HAP-1 (cell line): ENCODE measurements at regions not wholly inside any gene's neighbourhood (a gene's known extent, or its start where the extent isn't known, plus 50 kb on each side); places are given as distances from the start of the nearest gene placed in this dataset.

Experiments
- DNase-seq, 2 experiments: peaks; one replicate each; pipeline ENCODE4 v3.0.0-alpha.2; 2016 to 2020; ENCODE audit warnings: low spot score in 2 of 2
- H3K27me3 ChIP-seq: fragments of 250-450 bp; sonication (Bioruptor Pico); 2 replicates; pipeline ENCODE4 v1.5.1; 2020; ENCODE audit warnings: low read depth, mild to moderate bottlenecking, moderate library complexity
- H3K36me3 ChIP-seq: fragments of 250-450 bp; sonication (Bioruptor Pico); replicated peaks from 2 replicates; pipeline ENCODE4 v1.5.1; 2020; ENCODE audit warnings: mild to moderate bottlenecking
- H3K4me1 ChIP-seq: fragments of 250-450 bp; sonication (Bioruptor Pico); 2 replicates; pipeline ENCODE4 v1.5.1; 2020; ENCODE audit warnings: mild to moderate bottlenecking
- H3K4me3 ChIP-seq: fragments of 250-450 bp; sonication (Bioruptor Pico); 2 replicates; pipeline ENCODE4 v1.5.1; 2020; ENCODE audit warnings: mild to moderate bottlenecking, moderate library complexity
- H3K9me3 ChIP-seq: fragments of 250-450 bp; sonication (Bioruptor Pico); 2 replicates; pipeline ENCODE4 v1.5.1; 2020; ENCODE audit warnings: mild to moderate bottlenecking, moderate library complexity
- in situ Hi-C: fragments of 300-500 bp; cut with MboI; formaldehyde crosslinking; loops from 3 replicates; pipeline ENCODE4 v1.14.3; 2020; ENCODE audit warnings: low sequenced_read_pairs, inconsistent platforms, mixed read lengths

DNA sequence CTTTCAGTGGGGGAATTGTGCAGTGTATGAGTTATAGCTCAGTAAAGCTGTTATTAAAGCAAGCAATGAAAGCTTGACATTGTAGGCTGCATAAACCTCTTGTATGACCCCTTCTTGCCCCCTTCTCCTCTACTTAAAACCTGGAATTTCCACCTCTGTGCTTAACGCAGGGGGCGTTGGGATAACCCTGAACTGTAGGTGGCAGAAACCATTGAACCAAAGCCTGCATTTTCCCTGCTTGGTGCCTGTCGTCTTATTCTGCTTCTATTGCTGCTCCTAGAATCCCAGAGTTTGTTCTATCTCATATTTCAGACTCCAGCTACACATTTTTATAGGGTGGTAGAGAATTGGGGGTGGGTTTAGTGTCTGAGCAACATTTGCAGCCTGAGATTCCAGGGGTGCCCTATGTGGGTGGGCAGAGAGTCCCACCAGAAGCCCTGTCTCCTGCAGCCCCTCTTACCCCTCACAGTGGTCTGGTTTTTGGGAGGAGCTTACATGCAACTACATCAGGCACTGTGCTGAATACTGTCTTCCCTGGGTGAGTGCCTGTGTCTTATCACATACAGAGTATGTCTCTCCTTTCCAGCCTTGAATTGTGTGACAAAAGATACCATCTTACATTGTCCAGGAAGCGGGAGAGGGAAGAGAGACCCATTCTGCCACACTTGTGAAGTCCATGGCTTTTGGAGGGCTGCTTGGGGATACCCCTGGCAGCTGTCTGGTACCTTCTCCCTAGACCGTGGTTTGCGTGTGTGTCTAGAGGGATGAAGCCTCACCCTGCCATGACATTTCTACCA, 407.7 kb upstream of the EEF2KMT start:
- no peak for DNase-seq
- H3K36me3 ChIP-seq = no peaks in the 10 kb centered on the region
- H3K4me3 ChIP-seq = no peak overlapping the region
- no peaks in the 10 kb centered on the region for H3K4me1 ChIP-seq
- in situ Hi-C loops = no loop called here
- H3K9me3 ChIP-seq = no peaks in the 10 kb centered on the region
- H3K27me3 ChIP-seq = no peaks in the 10 kb centered on the region

DNA sequence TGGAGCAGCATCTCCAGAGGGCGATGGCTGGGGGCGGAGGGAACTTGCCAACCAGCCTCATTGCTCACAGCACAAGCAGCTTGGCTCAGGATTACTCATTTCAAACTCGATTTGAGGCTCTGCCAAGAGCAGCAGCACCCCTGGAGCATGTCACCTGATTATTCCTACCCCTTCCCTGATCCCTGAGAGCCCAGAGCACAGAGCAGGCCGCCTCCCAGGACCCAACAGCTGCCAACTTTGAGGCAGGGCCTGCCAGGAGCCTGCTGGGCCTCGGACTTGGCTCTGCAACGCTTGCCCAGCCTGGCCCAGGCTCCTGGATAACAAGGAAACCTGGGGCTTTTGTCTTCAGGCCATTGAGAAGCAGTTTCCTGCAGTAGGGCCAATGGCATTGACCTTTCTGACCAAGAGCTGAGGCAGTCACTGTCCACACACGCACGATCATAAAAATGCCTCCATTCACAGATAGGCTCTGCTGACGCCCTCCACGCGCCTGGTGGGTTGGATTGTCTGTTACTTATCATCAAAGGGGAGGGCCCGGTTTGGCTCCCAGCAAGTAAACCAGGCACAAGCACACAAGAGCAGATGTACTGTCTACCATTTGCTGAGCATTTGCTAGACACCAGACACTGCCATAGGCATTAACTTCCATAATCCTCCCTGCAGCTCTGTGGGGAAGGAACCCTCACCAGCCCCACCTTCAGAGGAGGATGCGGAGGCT, 406.6 kb upstream of the EEF2KMT start:
- Histone ChIP-seq H3K36me3 (no peaks in the 10 kb centered on the region), H3K4me1 (no peaks in the 10 kb centered on the region), H3K9me3 (no peaks in the 10 kb centered on the region), H3K27me3 (no peaks in the 10 kb centered on the region), H3K4me3 (no peak overlapping the region)
- in situ Hi-C loops = no loop called here
- DNase-seq = no peak

DNA sequence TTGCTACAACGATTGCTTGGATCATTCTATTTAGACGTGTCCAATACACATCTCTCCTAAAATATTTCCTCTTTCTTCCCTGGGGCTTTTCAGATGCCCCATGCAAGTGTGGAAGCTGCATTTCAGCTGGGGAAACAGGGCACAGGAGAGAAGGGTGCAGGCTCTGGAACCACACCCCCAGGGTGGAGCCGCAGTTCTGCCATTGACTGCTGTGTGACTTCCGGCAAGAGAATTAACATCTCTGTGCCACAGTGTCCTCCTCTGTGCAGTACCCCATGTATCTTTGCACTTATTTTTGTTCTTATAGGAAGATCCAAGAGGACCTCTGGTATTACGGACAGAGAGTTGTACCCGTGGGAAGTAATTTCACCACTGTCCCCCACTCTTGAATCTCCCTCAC, 405.3 kb upstream of the EEF2KMT start:
- in situ Hi-C loops = no loop called here

DNA sequence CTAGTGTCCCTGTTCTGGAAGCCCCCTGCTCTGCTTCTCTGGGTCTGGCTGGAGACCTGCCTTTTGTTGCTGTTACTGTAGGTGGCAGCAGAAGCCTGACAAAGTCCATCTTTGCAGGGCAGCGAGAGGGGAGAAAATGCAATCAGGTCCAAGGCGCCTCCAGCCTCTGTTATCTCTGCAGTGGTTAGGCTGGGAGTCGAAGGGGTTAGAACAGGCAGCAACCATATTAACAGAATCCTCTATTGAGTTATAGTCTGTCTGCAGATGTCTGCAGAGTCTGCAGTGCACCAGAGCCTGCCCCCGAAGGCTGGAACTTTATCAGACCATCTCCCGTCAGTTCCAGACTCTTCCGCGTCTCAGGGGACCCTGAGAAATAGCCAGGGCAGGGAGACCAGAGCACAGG, 404.9 kb upstream of the EEF2KMT start:
- H3K9me3 ChIP-seq = no peaks in the 10 kb centered on the region
- no peaks in the 10 kb centered on the region for H3K4me1 ChIP-seq
- no peaks in the 10 kb centered on the region for H3K27me3 ChIP-seq
- H3K4me3 ChIP-seq = no peak overlapping the region
- DNase-seq = no peak
- in situ Hi-C loops = no loop called here
- H3K36me3 ChIP-seq = no peaks in the 10 kb centered on the region

More for the DNA sequence above, 405.3 kb upstream of the EEF2KMT start:
- no peak for DNase-seq
- no peaks in the 10 kb centered on the region for H3K9me3 ChIP-seq
- H3K36me3 ChIP-seq = no peaks in the 10 kb centered on the region
- H3K4me1 ChIP-seq = no peaks in the 10 kb centered on the region
- no peak overlapping the region for H3K4me3 ChIP-seq
- no peaks in the 10 kb centered on the region for H3K27me3 ChIP-seq

DNA sequence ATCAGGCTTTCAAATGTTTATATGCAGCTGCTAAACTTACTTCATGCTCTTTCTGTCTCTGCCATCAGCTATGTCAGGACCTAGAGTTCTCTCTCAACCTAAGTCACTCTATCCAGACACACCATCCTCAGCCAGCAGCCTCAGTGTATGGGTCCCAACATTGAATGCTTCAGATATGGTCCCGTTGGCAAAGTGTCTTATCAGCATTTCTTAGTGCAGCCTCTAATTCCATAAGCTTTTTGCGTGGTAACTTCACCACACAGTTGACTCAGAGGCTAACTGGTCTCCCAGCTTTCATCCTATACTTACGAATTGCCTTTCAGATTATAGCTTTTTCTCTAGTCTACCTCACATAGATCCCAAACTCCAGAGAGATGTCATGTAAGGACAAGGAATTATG, 402.9 kb upstream of the EEF2KMT start:
- H3K9me3 ChIP-seq = no peaks in the 10 kb centered on the region
- H3K36me3 ChIP-seq = no peaks in the 10 kb centered on the region
- DNase-seq = no peak
- in situ Hi-C loops = no loop called here
- H3K4me3 ChIP-seq = no peak overlapping the region
- H3K4me1 ChIP-seq = no peaks in the 10 kb centered on the region
- H3K27me3 ChIP-seq = no peaks in the 10 kb centered on the region

DNA sequence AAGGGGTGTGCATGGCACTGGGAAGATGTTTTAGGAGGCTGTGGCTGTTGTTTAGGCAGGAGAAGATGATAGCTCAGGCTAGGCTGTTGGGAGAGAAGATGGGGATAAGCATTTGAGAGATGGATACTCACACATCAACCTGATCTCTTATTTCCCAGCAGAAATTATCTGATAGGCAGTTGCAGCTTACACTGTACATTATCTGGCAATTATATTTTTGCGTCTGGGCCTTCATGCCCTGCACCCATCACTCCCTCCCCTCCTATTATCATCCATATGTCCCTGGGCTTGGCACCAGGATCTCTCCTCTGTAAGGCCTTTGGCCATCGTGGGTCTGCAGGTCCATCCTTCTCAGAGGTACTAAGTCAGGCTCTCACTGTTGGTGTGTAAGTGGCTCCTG, 401.0 kb upstream of the EEF2KMT start:
- in situ Hi-C loops = no loop called here
- H3K9me3 ChIP-seq = no peaks in the 10 kb centered on the region
- no peaks in the 10 kb centered on the region for H3K27me3 ChIP-seq

DNA sequence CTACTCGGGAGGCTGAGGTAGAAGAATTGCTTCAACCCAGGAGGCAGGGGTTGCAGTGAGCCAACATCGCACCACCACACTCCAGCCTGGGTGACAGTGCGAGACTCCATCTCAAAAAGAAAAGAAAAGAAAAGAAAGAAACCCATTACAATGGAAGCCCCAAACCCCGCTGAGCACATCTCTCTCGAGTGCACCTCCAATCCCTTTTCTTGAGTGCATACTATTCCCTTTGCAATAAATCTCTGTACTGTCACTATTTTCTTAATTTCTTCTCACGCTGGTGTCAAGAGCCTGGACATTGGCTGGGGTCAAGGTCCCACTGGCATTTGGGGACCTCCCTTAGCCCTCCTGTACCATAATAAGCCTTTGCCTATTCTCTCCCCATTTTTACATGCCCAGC, 398.4 kb upstream of the EEF2KMT start:
- DNase-seq = no peak
- Histone ChIP-seq H3K9me3 (no peaks in the 10 kb centered on the region), H3K4me1 (no peaks in the 10 kb centered on the region), H3K36me3 (no peaks in the 10 kb centered on the region), H3K27me3 (no peaks in the 10 kb centered on the region), H3K4me3 (no peak overlapping the region)
- in situ Hi-C loops = no loop called here

More for the DNA sequence above, 401.0 kb upstream of the EEF2KMT start:
- Histone ChIP-seq H3K4me3 (no peak overlapping the region), H3K36me3 (no peaks in the 10 kb centered on the region), H3K4me1 (no peaks in the 10 kb centered on the region)
- no peak for DNase-seq

DNA sequence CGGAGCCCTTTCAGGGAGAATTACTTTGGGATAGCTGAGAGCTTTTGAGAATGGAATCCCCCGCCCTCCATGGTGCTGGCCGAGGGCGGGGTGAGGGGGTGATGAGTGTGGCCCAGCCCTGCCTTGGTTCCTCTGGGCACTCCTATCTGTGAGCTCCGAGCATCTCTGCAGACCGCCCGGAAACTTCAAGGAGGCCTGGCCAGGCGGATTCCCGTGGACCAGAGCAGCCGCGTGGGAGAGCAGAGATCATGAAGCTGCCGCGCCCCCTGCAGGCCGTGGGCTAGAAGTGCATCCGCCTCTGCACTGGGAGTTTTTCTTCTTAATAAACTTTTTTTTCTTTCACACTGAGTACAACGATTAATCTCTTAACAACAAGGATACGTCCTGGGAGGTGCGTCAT, 392.9 kb upstream of the EEF2KMT start:
- in situ Hi-C loops = no loop called here
- no peaks in the 10 kb centered on the region for H3K4me1 ChIP-seq
- H3K9me3 ChIP-seq = no peaks in the 10 kb centered on the region
- H3K27me3 ChIP-seq = no peaks in the 10 kb centered on the region
- DNase-seq = peak in 1 of 2 experiments; percentile 44
- H3K36me3 ChIP-seq = no peaks in the 10 kb centered on the region
- no peak overlapping the region for H3K4me3 ChIP-seq

DNA sequence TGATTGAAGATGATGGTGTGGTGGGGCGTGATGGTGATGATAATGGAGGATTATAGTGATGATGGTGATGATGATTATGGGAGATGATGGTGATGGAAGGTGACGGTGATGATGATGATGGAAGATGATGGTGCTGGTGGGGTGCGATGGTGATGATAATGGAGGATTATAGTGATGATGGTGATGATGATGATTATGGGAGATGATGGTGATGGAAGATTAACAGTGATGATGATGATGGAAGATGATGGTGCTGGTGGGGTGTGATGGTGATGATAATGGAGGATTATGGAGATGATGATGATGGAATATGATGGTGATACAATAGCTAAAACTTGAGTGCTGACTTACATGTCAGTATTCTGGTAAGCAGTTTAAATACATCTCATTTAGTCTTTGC, 391.0 kb upstream of the EEF2KMT start:
- H3K4me3 ChIP-seq = no peak overlapping the region
- no peaks in the 10 kb centered on the region for H3K36me3 ChIP-seq
- no peaks in the 10 kb centered on the region for H3K4me1 ChIP-seq
- no peak for DNase-seq
- in situ Hi-C loops = no loop called here
- H3K9me3 ChIP-seq = no peaks in the 10 kb centered on the region
- H3K27me3 ChIP-seq = no peaks in the 10 kb centered on the region

DNA sequence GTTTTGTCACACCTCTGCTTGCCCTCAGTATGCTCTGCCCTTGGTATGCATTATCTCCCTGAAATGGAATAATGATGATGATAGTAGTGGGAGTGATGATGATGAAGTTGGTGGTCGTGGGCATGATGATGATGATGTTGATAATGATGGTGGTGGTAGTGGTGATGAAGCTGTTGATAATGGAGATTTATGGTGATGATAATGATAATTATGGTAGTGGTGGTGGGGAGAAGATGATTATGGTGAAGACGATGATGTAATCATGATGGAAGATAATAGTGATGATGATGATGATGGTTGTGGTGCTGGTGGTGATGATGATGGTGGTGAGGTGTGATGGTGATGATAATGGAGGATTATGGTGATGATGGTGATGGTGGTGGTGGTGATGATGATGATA, 390.1 kb upstream of the EEF2KMT start:
- in situ Hi-C loops = no loop called here
- Histone ChIP-seq H3K4me3 (no peak overlapping the region), H3K27me3 (no peaks in the 10 kb centered on the region), H3K4me1 (no peaks in the 10 kb centered on the region), H3K36me3 (no peaks in the 10 kb centered on the region), H3K9me3 (no peaks in the 10 kb centered on the region)
- no peak for DNase-seq

DNA sequence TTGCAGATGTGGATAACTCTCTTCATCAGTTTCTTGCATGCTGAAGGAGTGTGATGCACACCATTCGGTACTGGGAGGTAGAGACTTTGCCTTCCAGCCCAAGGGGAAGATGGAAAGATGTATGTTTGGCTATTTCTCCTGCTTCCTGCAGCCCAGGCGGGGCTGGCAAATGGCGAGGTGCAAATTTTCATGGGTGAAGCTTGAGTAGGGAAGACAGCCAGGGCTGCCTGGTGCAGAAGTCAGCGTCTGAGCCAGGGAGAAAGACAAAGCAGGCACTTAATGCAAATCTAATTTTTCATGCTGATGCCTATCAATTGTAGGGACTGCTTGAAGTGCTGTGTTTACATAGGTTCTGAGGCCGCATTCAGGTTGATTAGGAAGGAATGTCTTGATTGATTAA, 384.7 kb upstream of the EEF2KMT start:
- no peak overlapping the region for H3K4me3 ChIP-seq
- no peak for DNase-seq
- no peaks in the 10 kb centered on the region for H3K4me1 ChIP-seq
- no peaks in the 10 kb centered on the region for H3K36me3 ChIP-seq
- no peaks in the 10 kb centered on the region for H3K27me3 ChIP-seq
- H3K9me3 ChIP-seq = no peaks in the 10 kb centered on the region
- in situ Hi-C loops = no loop called here

DNA sequence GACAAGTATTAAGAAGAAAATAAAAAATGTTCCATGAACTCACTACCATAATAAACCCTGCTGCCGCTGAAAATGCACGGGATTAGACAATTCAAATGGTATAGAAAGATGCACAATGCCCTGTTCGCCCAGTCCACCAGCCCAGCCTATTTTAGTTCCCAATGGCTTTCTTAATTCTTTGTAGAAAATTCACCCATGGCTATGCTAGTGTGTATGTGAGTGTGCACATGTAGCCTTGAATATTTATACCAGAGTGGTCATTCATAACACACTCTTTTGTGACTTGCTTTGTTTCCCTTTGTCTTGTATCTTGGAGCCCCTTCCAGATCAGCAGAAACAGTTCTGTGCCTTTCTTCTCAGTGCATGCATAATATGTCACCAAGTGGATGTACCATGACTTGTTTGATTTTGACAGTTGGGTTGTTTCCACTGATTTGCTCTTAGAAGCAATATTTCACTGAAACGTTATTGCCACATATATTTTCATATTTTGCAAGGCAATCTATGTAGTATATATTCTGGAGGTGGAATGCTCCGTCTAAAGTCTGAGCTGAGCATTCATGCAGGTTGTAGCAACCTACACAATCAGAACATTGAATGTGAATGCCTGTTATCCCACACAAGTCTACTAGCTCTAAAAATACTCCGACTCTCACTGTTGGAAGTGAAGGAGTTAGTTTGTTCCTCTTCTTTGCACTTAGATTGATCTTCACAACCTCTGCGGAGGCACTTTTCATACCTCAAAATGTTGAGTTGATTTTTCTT, 383.0 kb upstream of the EEF2KMT start:
- H3K4me3 ChIP-seq = no peak overlapping the region
- no peaks in the 10 kb centered on the region for H3K9me3 ChIP-seq
- H3K27me3 ChIP-seq = no peaks in the 10 kb centered on the region
- in situ Hi-C loops = no loop called here
- H3K36me3 ChIP-seq = no peaks in the 10 kb centered on the region
- no peaks in the 10 kb centered on the region for H3K4me1 ChIP-seq
- no peak for DNase-seq

DNA sequence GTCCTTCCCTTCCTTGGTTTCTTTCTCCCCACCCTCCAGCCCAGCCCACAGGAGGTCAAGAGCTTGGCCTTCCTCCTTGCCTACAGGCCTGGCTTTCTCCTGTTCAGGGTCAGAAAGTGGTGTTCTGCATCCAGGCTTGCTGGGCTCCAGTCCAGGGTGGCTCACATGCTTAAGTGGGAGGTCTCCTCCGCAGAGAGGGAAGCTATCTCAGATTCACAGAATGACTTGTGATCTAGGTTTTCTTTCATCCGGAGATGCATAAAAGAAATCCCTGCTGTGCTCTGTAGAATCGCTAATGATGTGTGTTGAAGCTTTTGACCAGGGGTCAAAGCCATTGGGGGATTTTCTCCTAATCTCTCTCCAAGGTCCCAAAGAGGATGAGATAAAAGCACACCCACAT, 382.3 kb upstream of the EEF2KMT start:
- Histone ChIP-seq H3K4me3 (no peak overlapping the region), H3K9me3 (no peaks in the 10 kb centered on the region), H3K36me3 (no peaks in the 10 kb centered on the region), H3K4me1 (no peaks in the 10 kb centered on the region), H3K27me3 (no peaks in the 10 kb centered on the region)
- in situ Hi-C loops = no loop called here
- DNase-seq = no peak

DNA sequence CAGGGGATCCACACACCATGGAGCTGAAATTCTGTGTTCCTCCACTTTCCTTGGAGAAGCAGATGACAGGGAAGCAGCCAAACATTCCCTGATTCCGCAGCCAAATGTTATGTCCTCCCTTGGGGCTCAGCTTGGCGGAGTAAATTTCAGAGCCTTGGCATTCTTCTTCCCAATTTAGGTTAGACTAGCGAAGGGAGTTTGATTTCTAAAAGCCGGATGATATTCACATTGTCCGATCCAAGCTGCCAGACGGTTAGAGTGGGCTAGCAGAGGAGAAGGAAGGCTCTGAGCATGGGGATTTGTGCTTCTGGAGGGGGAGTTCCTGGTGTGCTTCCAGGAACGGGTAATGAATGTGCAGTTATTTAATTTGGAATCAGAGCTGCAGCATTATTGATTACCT, 380.4 kb upstream of the EEF2KMT start:
- no peaks in the 10 kb centered on the region for H3K27me3 ChIP-seq
- DNase-seq = no peak
- no peak overlapping the region for H3K4me3 ChIP-seq
- in situ Hi-C loops = no loop called here
- no peaks in the 10 kb centered on the region for H3K9me3 ChIP-seq
- H3K4me1 ChIP-seq = no peaks in the 10 kb centered on the region
- H3K36me3 ChIP-seq = no peaks in the 10 kb centered on the region
